EL (cell line): ENCODE measurements at regions not wholly inside any gene's neighbourhood (a gene's known extent, or its start where the extent isn't known, plus 50 kb on each side); places are given as distances from the start of the nearest gene placed in this dataset.
A peak's percentile ranks its signal among the peaks of the same experiment; 100 is the strongest.

Source experiments
- DNase-seq: peaks from one replicate; pipeline ENCODE4 v3.0.0-alpha.2; 2016

DNA sequence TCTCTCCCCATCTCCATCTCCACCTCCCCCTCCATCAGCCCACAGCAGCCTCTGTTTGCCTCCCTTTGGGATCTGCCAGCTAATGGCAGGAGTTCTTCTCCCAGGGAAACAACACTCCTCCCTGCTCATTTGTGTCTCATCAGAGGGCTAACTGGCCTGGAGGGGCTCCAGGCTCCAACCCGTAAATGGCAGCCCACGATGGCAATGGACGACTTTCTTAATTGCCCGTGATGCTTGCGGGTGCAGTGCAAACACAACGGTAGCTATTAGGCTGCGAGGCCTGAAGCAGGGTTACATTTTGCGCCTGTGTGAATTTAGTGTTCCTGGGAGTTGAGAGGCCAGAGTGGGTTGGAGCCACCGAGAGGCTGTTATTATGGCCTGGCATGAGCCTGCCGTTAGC lies 285.1 kb downstream of the TNS1 start:
- no peak for DNase-seq

DNA sequence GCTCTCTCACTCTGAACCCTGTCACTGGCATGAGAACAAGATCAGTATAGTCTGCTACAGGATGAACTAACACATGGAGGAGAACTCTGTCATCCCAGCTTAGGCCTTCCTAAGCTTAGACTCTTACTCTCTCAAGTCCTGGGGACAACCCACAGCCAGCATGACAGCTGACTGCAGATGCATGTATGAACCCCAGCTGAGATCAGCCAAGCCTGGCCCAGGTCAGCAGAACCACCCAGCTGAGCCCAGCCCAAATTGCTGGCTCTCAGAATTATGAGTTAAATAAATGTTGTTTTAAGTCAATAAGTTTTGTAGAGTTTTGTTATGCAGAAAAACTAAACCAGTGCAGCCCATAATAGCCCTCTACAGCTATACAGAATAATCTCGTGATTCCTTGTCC lies 287.3 kb downstream of the TNS1 start:
- DNase-seq, result no peak

DNA sequence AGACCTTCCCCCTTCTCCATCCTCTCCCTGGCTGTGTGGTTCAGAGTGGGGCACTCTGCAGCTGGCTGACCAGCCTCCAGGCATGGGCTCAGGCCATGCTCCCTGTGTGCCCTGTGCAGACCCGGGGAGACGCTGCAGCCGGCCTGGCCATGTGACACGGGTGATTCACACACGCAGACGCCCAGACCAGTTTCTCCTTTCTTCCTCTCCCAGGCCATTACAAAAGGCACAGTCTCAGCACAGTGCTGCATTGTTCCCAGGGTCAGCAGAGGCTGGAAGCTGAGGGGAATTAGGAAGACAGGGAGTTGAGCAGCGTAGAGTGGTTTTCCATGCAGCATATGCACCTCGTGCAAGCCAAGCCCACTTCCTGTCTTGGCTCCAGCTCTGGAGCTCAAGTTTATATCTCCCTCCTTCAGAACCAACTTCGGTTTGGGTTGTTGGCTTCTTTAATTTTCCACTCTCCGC lies 288.5 kb downstream of the TNS1 start:
- DNase-seq, result peak; percentile 44

DNA sequence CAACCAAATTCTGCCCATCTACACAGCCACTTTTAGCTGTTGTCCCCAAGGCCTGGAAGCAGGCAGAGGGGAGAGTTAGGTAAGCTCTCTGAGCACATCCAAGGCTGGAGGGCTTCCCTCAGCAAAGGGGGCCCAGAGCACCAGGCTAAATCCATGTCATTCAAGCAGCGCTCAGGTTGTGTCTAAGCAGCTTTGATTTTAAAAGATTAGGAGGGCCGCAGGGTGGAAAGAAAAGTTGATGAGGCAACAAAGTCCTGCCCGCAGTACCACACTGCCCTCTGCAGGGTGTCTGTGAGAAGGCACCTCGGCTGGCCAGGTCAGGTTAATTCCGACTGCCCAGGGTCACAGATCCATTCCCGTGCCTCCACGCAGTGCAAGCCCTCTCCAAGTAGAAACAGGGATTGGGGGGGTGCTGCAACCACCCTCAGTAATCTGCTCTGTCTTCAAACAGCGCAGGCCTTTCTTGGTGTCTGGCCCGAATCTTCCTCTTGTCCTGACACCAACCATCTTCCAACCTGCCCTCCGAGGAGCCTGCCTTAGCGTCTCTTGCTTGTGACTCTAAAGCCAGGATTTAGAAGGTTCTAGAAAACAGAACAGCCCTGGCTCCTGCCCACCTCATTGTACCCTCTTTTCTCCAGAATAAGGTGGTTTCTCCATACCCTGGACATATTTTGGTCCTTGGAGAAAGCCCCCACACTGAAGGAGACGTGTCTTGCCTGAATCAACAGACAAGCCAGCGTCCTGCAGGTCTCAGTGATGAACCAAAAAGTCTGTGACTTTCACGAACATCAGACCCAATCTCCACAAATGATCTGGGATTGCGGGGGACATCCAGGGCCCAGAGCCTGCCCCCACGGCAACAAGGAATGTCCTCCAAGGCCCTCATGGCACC lies 289.2 kb downstream of the TNS1 start:
- DNase-seq, result peak; percentile 74

DNA sequence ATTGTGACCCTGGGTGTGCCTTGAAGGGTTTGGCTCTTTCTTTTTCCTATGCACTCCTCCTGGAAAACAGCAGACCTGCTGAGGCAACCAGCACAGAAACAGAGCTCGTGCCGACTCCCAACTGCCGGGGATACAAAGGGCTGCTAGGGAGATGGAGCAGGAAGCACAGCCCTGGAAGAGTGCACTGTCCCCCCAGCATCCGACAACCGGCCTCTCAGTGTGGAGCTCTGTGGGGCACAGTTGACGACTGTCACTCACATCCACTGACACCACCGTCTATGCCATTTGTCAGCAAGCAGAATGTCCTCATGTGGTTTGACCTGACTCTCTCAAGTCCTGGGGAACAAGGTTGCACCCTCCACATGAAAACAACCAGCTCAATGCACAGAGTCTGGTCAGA lies 290.4 kb downstream of the TNS1 start:
- DNase-seq, result no peak

DNA sequence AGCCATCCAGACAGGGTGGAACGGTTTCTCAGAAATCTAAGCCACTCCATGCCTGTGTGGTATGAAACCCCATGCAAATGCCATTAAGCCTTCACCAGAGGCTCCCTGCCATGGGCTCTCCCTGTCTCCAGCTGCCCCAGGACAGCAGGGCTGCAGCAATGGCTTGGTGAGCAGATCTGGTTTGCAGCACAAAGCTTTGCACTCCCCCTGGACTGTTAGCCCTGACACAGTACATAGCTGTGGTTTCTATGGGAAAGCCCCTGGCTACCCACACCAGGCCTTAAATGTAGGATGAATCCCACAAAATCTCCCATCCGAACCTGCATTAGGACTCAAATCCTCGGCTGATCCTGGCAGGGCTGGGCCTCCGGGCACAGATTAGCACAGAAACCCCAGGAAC lies 291.6 kb downstream of the TNS1 start:
- peak; percentile 86 for DNase-seq

DNA sequence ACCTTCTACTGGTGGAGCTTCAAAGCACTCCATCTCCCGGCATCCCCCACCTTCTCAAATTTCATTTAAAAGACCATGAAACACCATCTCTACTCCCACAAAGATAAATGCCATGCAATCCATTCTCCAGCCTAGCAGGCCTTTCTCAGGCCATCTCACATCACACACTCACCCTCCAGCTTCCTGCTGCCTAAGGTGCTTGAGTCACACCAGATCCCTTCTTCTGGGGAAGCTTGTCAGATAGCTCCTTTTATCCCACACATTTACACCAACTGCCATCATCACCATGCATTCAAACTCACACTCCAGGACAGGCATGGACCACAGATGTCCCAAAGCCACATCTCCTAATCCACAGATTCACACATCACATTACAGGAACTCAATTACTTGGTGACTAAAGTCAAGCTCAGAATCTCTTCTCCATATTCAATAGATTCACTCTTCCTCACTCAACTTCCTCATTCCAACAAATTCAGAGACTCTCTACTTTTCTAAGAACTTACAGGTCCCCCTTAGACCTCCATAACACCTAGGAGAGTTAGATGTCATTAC lies 292.5 kb downstream of the TNS1 start:
- DNase-seq, result peak; percentile 86

DNA sequence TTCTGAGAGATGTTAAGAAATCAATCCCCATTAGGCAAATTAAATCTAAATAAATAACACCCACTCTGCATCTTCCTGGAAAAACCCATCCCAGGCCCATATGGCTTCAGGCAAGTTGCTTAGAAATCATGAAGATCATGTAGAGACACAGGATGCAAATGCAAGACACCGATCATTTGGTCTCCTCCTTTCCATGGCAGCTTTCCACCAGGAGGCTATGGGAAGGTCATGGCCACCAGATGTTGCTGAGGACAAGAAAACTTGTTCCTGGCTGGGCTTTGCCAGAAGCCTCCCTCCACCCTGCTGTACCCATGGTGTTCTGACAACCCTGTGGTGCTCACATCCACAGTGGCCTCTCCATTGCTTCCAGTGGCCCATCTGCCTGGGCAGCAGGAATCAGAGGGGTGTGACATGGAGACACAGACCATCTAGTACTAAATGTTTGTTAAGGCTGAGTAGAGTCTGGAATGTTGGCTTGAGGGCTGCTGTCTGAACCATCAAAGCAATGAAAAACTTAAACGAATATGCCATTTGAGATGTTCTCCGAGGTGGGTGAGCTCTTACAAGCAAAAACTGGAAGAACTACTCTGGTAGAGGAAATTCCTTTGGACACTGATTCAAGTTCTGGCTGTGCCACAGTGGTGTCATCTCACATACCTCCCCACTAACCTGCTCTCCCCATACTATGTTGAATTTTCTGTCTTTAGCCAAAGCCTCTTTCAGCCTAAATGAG lies 293.2 kb downstream of the TNS1 start:
- DNase-seq, result no peak

DNA sequence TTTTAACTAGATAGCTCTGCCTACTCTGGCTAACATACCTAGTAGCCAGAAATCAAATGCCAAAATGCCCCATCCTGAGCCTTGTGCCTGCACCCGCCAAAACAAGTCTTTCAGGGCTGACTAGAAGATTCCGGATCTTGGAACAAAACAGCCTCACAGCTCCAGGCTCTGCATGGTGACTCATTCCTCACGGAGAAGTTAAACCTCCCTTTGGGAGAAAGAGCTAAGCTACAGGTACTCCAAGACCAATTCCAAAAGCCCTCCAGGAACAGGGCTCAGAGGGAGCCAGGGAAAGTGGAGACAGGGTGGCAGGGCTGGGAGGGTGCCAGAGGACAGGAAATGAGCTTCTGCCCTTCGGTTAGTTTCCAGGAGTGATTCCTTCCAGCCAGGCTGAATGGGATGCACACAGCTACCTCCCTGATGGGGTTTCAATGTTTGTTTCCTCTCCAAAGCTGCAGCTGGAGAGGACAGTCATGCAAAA lies 295.6 kb downstream of the TNS1 start:
- DNase-seq, result peak; percentile 66

DNA sequence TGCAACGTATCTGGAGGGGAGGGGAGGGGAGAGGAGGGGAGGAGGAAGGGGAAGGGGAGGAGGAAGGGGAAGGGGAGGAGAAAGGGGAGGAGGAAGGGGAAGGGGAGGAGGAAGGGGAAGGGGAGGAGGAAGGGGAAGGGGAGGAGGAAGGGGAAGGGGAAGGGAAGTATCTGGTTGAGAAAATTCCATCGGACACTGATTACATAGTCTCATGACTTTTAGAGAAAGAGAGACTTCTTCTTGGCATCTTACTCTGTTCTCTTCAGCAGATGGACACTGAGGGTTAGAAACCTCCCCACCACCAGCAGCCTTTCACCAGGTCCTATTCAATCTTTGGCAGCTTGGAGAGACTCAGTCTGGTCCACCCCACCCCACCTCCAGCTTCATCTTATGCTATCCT lies 296.3 kb downstream of the TNS1 start:
- no peak for DNase-seq

DNA sequence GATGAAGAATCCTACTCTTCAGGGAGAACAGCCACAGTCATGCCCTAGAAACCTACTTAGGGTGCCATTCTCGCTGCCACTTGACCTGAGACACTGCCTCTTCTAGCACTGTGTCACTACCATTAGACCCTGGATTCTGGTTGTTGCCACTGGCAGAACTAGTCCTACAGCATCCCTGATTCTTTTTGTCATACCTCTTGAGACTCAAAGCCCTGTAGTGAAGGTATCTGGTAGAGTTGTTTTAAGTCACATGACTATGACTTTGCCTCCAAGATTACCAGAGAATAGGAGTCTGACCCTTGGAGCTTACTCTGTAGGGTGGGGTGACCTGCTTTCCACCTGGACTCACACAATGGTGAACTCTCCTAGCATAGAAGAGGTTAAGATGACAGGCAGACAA lies 296.7 kb downstream of the TNS1 start:
- no peak for DNase-seq

DNA sequence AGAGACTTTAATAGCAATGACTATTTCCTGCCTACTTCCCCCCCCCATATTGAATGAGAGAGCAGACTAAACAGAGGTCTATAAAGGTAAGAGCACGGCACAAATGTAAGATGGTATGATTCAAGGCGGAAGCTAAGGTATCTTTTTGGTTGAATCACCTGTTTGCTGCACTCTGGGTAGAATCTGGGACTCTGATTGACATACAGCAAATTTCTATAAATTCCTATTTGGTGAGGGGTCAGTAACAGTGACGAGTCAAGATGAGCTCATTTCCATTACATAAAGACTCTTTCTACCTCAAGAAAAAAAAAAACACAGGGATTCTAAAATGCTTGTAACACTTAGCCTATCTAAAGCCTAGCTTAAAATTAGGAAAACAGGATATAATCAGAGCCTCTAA lies 297.3 kb downstream of the TNS1 start:
- no peak for DNase-seq

DNA sequence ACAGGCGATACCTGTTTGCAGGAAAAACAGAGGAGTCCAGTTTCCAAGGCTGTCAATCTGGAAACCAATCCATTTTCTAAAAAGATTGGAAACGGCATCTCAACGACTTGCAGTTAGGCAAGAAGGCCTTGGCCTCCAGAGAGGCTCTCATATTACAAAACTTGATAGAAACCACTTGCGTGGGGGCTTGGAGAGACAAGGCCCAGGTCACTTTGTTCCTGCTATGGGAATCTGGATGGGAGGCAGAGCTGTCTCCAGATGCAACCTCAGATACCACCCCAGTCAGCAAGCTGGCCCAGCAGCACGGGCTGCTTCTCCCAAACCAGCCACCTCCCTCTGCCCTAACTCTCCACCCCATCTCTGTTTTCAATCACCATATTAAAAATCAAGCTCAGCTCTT lies 298.8 kb downstream of the TNS1 start:
- no peak for DNase-seq

DNA sequence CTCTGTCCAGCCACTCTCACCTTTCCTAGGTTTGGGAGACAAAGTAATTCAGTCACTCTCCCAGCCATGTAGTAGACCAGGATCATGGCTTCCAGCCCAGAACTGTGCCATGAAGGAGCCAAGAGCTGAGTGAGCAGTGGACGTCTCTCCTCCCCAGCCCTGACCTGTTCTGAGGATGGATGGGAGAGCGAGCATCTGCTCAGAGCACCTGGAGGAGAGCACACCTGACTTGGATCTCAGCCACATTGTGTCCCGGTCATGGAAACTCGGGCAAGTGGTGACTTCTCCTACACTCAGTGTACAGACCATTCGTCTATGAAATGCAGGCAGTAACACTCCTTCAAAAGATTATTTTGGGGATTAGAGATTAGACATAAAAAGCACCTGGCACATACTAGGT lies 299.7 kb downstream of the TNS1 start:
- DNase-seq, result no peak

DNA sequence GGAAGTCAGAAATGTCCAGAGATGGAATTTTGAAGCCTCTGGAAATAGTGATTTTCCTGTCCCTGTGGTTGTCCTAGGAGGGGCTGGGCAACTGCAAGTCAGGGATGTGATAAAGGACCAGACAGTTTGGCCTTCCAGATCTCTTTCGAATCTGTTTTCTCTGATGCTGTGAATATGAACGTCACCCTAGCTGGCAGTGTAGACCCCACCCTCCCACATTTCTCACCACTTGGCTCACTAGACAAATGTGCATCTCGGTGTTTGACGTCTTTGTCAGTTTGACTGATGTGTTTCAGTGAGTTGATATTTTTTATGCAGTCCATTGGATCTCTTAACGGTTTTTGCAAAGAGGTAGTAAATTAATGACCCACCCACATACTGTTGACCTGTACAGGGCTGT lies 301.2 kb downstream of the TNS1 start:
- no peak for DNase-seq

DNA sequence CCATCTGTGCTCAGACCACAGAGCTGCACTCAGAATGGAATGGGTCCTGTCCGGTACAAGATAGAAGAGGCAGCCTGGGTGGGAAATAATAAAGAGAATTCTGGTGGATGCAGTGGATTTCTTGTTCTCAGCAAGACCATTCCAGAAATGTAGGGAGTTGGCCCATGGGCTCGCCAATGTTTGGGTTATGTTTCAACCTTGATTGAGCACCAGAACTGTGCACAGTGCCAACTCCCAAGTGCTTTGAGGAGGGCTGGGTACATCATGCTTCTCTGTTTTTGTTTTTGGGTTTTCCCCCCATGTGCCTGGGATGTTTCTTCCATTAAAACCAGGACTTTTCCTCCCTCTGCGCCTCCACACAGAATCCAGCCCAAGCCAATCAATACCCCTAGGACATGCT lies 304.1 kb downstream of the TNS1 start:
- DNase-seq, result no peak

DNA sequence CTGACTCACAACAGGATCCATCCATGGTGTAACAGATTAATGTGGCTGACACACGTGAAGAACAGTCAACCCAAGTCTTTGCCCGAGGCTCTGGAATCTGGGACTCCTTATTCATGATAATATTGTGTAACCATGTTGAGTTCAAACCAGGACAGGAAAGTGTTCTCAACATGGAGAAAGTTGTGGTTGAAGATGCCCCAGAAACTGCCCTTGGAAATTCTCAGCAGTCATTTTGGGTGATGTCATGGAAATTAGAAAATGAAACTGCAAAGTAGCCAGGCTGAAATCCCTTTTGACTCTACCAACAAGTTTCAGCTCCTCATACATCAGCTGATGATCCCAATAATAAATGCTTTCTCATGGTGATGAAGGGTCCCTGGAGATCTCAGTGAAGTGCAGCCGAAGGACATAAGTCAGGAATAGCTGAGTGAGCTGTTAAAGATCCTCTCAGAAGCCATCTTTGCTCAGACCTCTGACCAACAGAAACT lies 307.7 kb downstream of the TNS1 start:
- DNase-seq, result peak; percentile 99

DNA sequence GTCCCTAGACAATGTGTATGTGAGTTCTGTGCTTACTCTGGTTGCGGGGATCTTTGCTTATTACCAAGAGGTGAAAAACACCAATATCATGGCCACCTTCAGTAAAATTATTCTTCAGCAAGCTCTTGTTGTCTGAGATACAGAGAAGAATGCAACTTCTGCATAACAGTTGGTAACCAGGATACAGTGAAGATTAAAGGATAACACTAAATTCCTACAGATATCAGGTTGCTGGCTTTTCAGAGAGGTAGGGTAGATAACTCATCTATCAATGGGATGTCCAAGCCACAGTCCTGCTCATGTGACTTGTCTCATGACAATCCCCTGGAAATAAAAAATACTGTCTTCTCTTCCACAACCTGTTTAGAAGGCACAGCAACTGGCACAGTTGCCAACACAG lies 308.5 kb downstream of the TNS1 start:
- no peak for DNase-seq

DNA sequence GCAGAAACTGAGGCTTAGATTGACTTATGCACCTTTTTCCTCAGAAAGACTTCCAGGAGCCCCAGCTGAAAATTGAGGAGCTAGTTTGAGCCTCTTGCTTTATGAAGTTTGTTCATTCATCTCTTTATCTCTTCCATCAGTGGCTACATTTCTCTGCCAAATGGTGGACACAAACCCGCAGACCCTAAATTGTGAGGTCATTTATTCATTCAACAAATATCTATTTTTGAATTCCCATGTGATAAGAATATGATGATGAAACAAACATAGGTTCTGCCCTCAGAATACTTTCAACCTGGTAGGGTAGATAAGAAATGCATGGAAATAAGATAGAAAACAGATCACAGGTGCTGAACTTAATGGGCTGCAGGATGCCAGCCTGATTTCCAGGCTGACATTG lies 309.4 kb downstream of the TNS1 start:
- DNase-seq, result no peak

DNA sequence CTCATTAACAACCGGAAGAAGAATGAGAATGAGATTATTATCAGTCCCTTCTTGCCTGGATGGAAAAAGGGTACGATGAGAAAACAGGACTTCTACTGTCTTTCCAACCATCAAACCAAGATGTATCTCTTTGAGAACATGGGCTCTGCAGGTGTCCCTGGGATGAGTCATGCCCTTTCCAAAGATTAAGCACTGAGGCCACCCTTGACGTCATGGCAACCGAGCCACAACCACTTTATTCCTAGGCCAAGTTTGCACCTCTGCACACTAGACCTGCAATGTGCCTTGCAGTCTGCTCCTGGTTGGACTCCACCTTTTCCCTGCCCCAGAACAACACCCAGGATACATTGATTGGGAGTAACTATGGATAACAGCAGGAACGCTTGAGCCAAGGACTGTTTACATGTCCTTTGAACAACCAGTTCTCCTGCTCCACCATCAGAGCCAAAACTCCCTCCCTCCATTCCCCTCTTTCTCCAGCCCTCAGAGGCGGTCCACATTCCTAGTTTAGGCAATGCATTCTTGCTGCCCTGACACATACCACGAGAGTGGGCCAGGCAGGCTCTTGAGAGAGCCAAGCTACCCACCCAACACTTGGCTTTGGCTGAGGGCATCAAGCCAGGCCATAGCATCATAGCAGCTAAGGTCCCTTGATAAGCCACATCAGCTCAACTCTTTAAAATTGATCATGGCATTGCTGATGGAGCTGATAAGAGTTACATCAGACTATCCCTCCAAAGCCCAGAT lies 310.7 kb downstream of the TNS1 start:
- DNase-seq, result peak; percentile 82

DNA sequence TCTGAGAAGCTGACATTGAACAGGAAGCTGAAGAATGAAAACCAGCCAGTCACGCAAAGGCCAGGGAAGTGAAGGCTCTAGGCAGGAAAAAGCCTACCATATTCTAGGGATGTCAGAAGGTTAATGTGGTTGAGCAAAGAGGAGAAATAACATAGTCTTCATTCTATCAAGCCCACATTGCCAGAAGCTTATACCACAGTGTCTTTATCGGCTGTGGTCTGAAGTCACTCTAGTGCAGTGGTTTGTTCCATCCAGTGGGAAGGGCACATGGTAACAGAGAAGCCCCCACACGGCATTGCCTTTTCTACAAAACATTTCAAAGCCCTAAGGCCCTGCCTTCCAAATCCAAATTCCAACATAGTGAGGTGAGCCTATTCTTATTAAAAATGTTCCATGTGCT lies 311.3 kb downstream of the TNS1 start:
- no peak for DNase-seq

DNA sequence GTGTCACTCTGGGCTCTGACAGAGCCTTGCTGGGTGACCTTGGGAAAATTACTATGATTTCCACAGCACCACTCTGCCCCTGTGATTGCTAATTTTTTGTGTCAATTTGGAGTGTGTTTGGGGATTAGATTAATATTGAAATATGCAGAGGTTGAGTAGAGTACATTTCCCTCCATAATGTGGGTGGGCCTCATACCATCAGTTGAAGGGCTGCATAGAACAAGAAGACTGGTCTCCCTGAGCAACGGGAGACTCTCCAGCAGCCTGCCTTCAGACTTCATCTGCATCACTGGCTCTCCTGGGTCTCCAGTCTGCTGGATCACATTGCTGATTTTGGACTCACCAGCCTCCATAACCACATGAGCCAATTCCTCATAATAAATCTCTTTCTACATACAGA lies 313.7 kb downstream of the TNS1 start:
- no peak for DNase-seq

DNA sequence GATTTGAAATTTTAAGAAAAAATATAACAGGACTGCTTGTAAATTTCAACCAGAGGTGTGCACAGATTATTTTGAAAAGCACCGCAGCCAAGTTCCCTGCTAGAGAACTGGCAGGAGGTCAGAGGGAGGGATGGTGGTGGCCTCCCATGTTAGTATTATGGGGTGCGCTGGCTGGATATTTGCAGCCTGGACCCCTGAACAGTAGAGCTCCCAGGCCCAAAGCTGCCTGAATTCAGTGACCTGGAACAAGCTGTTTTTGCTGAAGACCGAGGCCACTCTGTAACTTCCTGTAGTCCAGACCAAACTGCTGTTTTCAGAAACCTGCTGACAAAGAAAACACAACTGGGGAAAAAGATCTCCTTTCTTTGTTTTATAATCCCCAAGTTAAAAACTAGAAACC lies 314.3 kb downstream of the TNS1 start:
- no peak for DNase-seq
